H9 (cell line): ENCODE measurements at regions not wholly inside any gene's neighbourhood (a gene's known extent, or its start where the extent isn't known, plus 50 kb on each side); places are given as distances from the start of the nearest gene placed in this dataset.

Experiments
- DNase-seq: peaks from one replicate; pipeline ENCODE4 v3.0.0-alpha.2; 2017
- H2AFZ ChIP-seq: one replicate; pipeline ENCODE4 v1.6.1; 2013; ENCODE audit warnings: mild to moderate bottlenecking, low read length, control low read depth, moderate library complexity
- H2AK5ac ChIP-seq: 2 replicates; pipeline ENCODE4 v1.6.1; 2013; ENCODE audit warnings: low read length, control low read depth, mixed read lengths; ENCODE audit not compliant: insufficient read length
- H2BK120ac ChIP-seq: one replicate; pipeline ENCODE4 v1.6.1; 2013; ENCODE audit warnings: low read depth, mild to moderate bottlenecking, low read length, control low read depth, inconsistent platforms; ENCODE audit not compliant: poor library complexity, severe bottlenecking
- H2BK12ac ChIP-seq: 2 replicates; pipeline ENCODE4 v1.6.1; 2013; ENCODE audit warnings: low read length, control low read depth, mixed read lengths, low read depth; ENCODE audit not compliant: insufficient read length
- H2BK15ac ChIP-seq: 2 replicates; pipeline ENCODE4 v1.6.1; 2013; ENCODE audit warnings: low read depth, low read length, control low read depth
- H2BK20ac ChIP-seq: one replicate; pipeline ENCODE4 v1.6.1; 2013; ENCODE audit warnings: low read depth, mild to moderate bottlenecking, low read length, control low read depth, inconsistent platforms; ENCODE audit not compliant: poor library complexity, severe bottlenecking
- H2BK5ac ChIP-seq: 2 replicates; pipeline ENCODE4 v1.6.1; 2013; ENCODE audit warnings: low read length, control low read depth, mixed read lengths; ENCODE audit not compliant: insufficient read length
- H3K14ac ChIP-seq: 2 replicates; pipeline ENCODE4 v1.6.1; 2013; ENCODE audit warnings: low read length, control low read depth; ENCODE audit not compliant: insufficient read depth
- H3K18ac ChIP-seq: 2 replicates; pipeline ENCODE4 v1.6.1; 2013; ENCODE audit warnings: low read depth, mild to moderate bottlenecking, mixed read lengths, low read length, control low read depth; ENCODE audit not compliant: insufficient read length
- H3K23ac ChIP-seq: 2 replicates; pipeline ENCODE4 v1.6.1; 2013; ENCODE audit warnings: low read length, control low read depth, mixed read lengths, low read depth; ENCODE audit not compliant: insufficient read length
- H3K23me2 ChIP-seq: 2 replicates; pipeline ENCODE4 v1.6.1; 2013; ENCODE audit warnings: low read depth, mild to moderate bottlenecking, mixed read lengths, low read length, control low read depth; ENCODE audit not compliant: insufficient read length, poor library complexity, severe bottlenecking
- H3K27ac ChIP-seq: 2 replicates; pipeline ENCODE4 v1.5.1; 2013; ENCODE audit warnings: low read length, control low read depth, mixed read lengths, low read depth; ENCODE audit not compliant: insufficient read length
- H3K27me3 ChIP-seq: 2 replicates; pipeline ENCODE4 v1.6.1; 2013; ENCODE audit warnings: low read length, control low read depth, inconsistent platforms; ENCODE audit not compliant: insufficient read depth
- H3K4ac ChIP-seq: 2 replicates; pipeline ENCODE4 v1.6.1; 2013; ENCODE audit warnings: low read depth, mild to moderate bottlenecking, control low read depth, inconsistent platforms, low read length, moderate library complexity
- H3K4me1 ChIP-seq: 2 replicates; pipeline ENCODE4 v1.6.1; 2013; ENCODE audit warnings: low read length, control low read depth, inconsistent platforms; ENCODE audit not compliant: insufficient read depth
- H3K4me2 ChIP-seq: 2 replicates; pipeline ENCODE4 v1.6.1; 2013; ENCODE audit warnings: low read length, control low read depth, mixed read lengths; ENCODE audit not compliant: insufficient read length, insufficient read depth
- H3K56ac ChIP-seq: 2 replicates; pipeline ENCODE4 v1.6.1; 2013; ENCODE audit warnings: low read depth, mild to moderate bottlenecking, mixed read lengths, low read length, control low read depth; ENCODE audit not compliant: insufficient read length
- H3K79me1 ChIP-seq: 2 replicates; pipeline ENCODE4 v1.6.1; 2013; ENCODE audit warnings: low read depth, mild to moderate bottlenecking, moderate library complexity, low read length, control low read depth, inconsistent platforms; ENCODE audit not compliant: insufficient read depth, poor library complexity, severe bottlenecking
- H3K79me2 ChIP-seq: 2 replicates; pipeline ENCODE4 v1.6.1; 2013; ENCODE audit warnings: low read length, control low read depth, inconsistent platforms; ENCODE audit not compliant: insufficient read depth
- H3K9ac ChIP-seq: 2 replicates; pipeline ENCODE4 v1.6.1; 2013; ENCODE audit warnings: low read length, control low read depth, mixed read lengths; ENCODE audit not compliant: insufficient read length; ENCODE audit errors: extremely low read depth
- H3K9me3 ChIP-seq: one replicate; pipeline ENCODE4 v1.6.1; 2013; ENCODE audit warnings: low read depth, low read length, inconsistent platforms; ENCODE audit not compliant: control insufficient read depth
- H3T11ph ChIP-seq: one replicate; pipeline ENCODE4 v1.6.1; 2013; ENCODE audit warnings: mild to moderate bottlenecking, low read length, control low read depth, inconsistent platforms
- H4K20me1 ChIP-seq: one replicate; pipeline ENCODE4 v1.6.1; 2013; ENCODE audit not compliant: control insufficient read depth, insufficient read length, insufficient read depth
- H4K5ac ChIP-seq: 2 replicates; pipeline ENCODE4 v1.6.1; 2013; ENCODE audit warnings: low read depth, mild to moderate bottlenecking, mixed read lengths, low read length, control low read depth; ENCODE audit not compliant: insufficient read length
- H4K8ac ChIP-seq: replicated peaks from 2 replicates; pipeline ENCODE4 v1.6.1; 2013; ENCODE audit warnings: low read length, control low read depth, mixed read lengths, low read depth; ENCODE audit not compliant: insufficient read length
- H4K91ac ChIP-seq: 2 replicates; pipeline ENCODE4 v1.6.1; 2013; ENCODE audit warnings: low read depth, mild to moderate bottlenecking, moderate library complexity, mixed read lengths, low read length, control low read depth; ENCODE audit not compliant: insufficient read length
- H3K27ac Mint-ChIP-seq, 3 experiments: 2 replicates in 2 of 3; 3 replicates in 1 of 3; pipeline ENCODE4 v1.8.0; 2020 to 2021; ENCODE audit warnings: mixed read lengths in 3 of 3, mild to moderate bottlenecking in 1 of 3, moderate library complexity in 1 of 3
- H3K27me3 Mint-ChIP-seq: 2 replicates; pipeline ENCODE4 v1.8.0; 2021; ENCODE audit warnings: low read depth, mild to moderate bottlenecking, moderate library complexity, mixed read lengths
- H3K36me3 Mint-ChIP-seq, 3 experiments: 2 replicates in 2 of 3; 3 replicates in 1 of 3; pipeline ENCODE4 v1.8.0; 2020 to 2021; ENCODE audit warnings: low read depth in 3 of 3, mixed read lengths in 3 of 3; ENCODE audit not compliant: insufficient read depth in 1 of 3
- H3K4me1 Mint-ChIP-seq, 2 experiments: 2 replicates each; pipeline ENCODE4 v1.8.0; 2020; ENCODE audit warnings: mixed read lengths in 2 of 2
- H3K4me3 Mint-ChIP-seq, 2 experiments: 2 replicates in 1 of 2; 3 replicates in 1 of 2; pipeline ENCODE4 v1.8.0; 2020 to 2021; ENCODE audit warnings: mild to moderate bottlenecking in 2 of 2, mixed read lengths in 2 of 2, moderate library complexity in 1 of 2
- H3K9me3 Mint-ChIP-seq, 2 experiments: 2 replicates in 1 of 2; 3 replicates in 1 of 2; pipeline ENCODE4 v1.8.0; 2020; ENCODE audit warnings: mild to moderate bottlenecking in 2 of 2, mixed read lengths in 2 of 2, moderate library complexity in 1 of 2
- CTCF ChIP-seq: fragments of 200-600 bp; sonication (generic); conservative IDR thresholded peaks from 3 replicates; pipeline ENCODE4 v1.8.0; 2021; ENCODE audit warnings: antibody characterized with exemption, mild to moderate bottlenecking
- WGBS: extraction: QIAGEN DNeasy Blood & Tissue Kit; methylation state at CpG from one replicate; pipeline ENCODE4 v1.1.7; 2013; ENCODE audit warnings: missing lambda C conversion rate, low lambda C conversion rate, mixed read lengths; ENCODE audit not compliant: insufficient read length; ENCODE audit errors: extremely low coverage; 5-methylcytosine and 5-hydroxymethylcytosine counted together

GRCh38 chr10:61192042-61192441 is 248.1 kb upstream of the RHOBTB1 start:
- no peak overlapping the region for H3T11ph ChIP-seq
- H3K9ac ChIP-seq: no peak overlapping the region
- Mint-ChIP-seq H3K4me3 (no peak overlapping the region), H3K36me3 (peaks cover 0 to 11% (median 10%) of the 10 kb centered on the region in 3 experiments; a peak in 4 of 7 replicates), H3K27me3 (peaks cover 2% of the 10 kb centered on the region; the same call in 1 of the 2 replicates), H3K27ac (no peak overlapping the region; a peak in 1 of 7 replicates), H3K4me1 (peaks cover 3 to 4% of the 10 kb centered on the region in 2 experiments; a peak in 3 of 4 replicates), H3K9me3 (peaks cover 9 to 23% of the 10 kb centered on the region in 2 experiments; a peak in 4 of 5 replicates)
- H2BK15ac ChIP-seq: no peak overlapping the region
- no peak for DNase-seq
- no peaks in the 10 kb centered on the region for H3K23me2 ChIP-seq
- H2AFZ ChIP-seq: no peak overlapping the region
- peaks cover 3% of the 10 kb centered on the region for H3K9me3 ChIP-seq
- no peaks in the 10 kb centered on the region for H3K27me3 ChIP-seq
- H2BK5ac ChIP-seq: no peak overlapping the region
- H2BK12ac ChIP-seq: no peak overlapping the region
- H3K18ac ChIP-seq: no peak overlapping the region
- no peak overlapping the region for H4K5ac ChIP-seq
- no peak overlapping the region for H3K56ac ChIP-seq
- no peak overlapping the region for H3K14ac ChIP-seq
- no peak overlapping the region for H2BK20ac ChIP-seq
- no peak overlapping the region for H3K4ac ChIP-seq
- no peak overlapping the region for H3K27ac ChIP-seq
- no peaks in the 10 kb centered on the region for H3K79me2 ChIP-seq
- no peaks in the 10 kb centered on the region for H3K79me1 ChIP-seq
- no peak for TF ChIP-seq CTCF
- no peaks in the 10 kb centered on the region for H3K4me1 ChIP-seq
- no peak overlapping the region for H3K4me2 ChIP-seq
- H4K8ac ChIP-seq: no peak overlapping the region
- H4K91ac ChIP-seq: no peak overlapping the region
- H3K23ac ChIP-seq: no peak overlapping the region
- WGBS: no CpG with 5 or more reads among the region's 3 CpGs
- no peaks in the 10 kb centered on the region for H4K20me1 ChIP-seq
- no peak overlapping the region for H2AK5ac ChIP-seq
- H2BK120ac ChIP-seq: no peak overlapping the region
